Erythroblast (primary cell): ENCODE measurements at regions not wholly inside any gene's neighbourhood (a gene's known extent, or its start where the extent isn't known, plus 50 kb on each side); places are given as distances from the start of the nearest gene placed in this dataset.

Experiments
- GATA1 ChIP-seq: IDR thresholded peaks from 2 replicates; pipeline ENCODE4 v1.6.1; 2011; ENCODE audit warnings: low read depth, mild to moderate bottlenecking, control low read depth, low read length, moderate library complexity
- POLR2A ChIP-seq: IDR thresholded peaks from 2 replicates; pipeline ENCODE4 v1.6.1; 2011; ENCODE audit warnings: mild to moderate bottlenecking, low read length

- TF ChIP-seq POLR2A (no peak), GATA1 (no peak)
Observed at GRCh38 chr6:44538131-44538806, 150.8 kb downstream of the CDC5L start.
